HepG2 (cell line): ENCODE measurements at regions not wholly inside any gene's neighbourhood (a gene's known extent, or its start where the extent isn't known, plus 50 kb on each side); places are given as distances from the start of the nearest gene placed in this dataset.

ENCODE experiments used
- ATAC-seq: fragments of 200-7000 bp; cut with Tn5 transposase; 3 replicates; pipeline ENCODE4 v1.9.1; 2020; ENCODE audit warnings: mild to moderate bottlenecking, moderate library complexity
- BruUV-seq: library from RNA; stranded (reverse); fragments of 400-500 nt; replicated peaks from 2 replicates; lab custom pipeline; 2021; lab: Mats Ljungman, UMichigan
- CTCF ChIA-PET: fragments of 300-600 bp; formaldehyde crosslinking; extraction: SDS; loops from one replicate; lab custom pipeline; 2021; ENCODE audit warnings: low total read pairs, inconsistent platforms, low intra/inter-chr PET ratio; lab: Yijun Ruan, JAX
- POLR2A ChIA-PET: fragments of 350-600 bp; sonication (Branson Sonifier 250); formaldehyde crosslinking; loops from one replicate; lab custom pipeline; 2020; ENCODE audit warnings: antibody characterized with exemption, inconsistent platforms; lab: Yijun Ruan, JAX
- DNase-seq: peaks from one replicate; pipeline ENCODE4 v3.0.0-alpha.2; 2015; ENCODE audit warnings: low spot score
- FAIRE-seq: peaks from 3 replicates; lab custom pipeline; 2011; peaks lifted over from hg19 to GRCh38; lab: Jason Lieb, UNC
- H2AFZ ChIP-seq: one replicate; pipeline ENCODE4 v1.6.1; 2011; ENCODE audit warnings: low read length, inconsistent platforms
- H3K27ac ChIP-seq: fragments of 300-600 bp; 3 replicates; pipeline ENCODE4 v1.8.0; 2011; ENCODE audit warnings: mixed run types, mild to moderate bottlenecking, mixed read lengths, low read length, inconsistent platforms; ENCODE audit not compliant: insufficient read depth; ENCODE audit errors: extremely low read length
- H3K27me3 ChIP-seq, 2 experiments: fragments of 200-600 bp in 1 of 2; 2 replicates in 1 of 2; 3 replicates in 1 of 2; pipeline versions ENCODE4 v1.6.0 to v1.8.0; 2011; ENCODE audit warnings: low read length in 2 of 2, mild to moderate bottlenecking in 2 of 2, moderate library complexity in 2 of 2, inconsistent platforms in 1 of 2; ENCODE audit not compliant: insufficient read depth in 2 of 2, control insufficient read depth in 1 of 2
- H3K36me3 ChIP-seq, 2 experiments: fragments of 200-600 bp in 1 of 2; replicated peaks in 1 of 2; 2 replicates in 1 of 2; 3 replicates in 1 of 2; pipeline versions ENCODE4 v1.5.1 to v1.8.0; 2011; ENCODE audit warnings: low read length in 2 of 2, inconsistent platforms in 1 of 2; ENCODE audit not compliant: insufficient read depth in 2 of 2, control insufficient read depth in 1 of 2
- H3K4me1 ChIP-seq: 2 replicates; pipeline ENCODE4 v1.5.1; 2012; ENCODE audit warnings: low read length, inconsistent platforms; ENCODE audit not compliant: insufficient read depth
- H3K4me2 ChIP-seq: 2 replicates; pipeline ENCODE4 v1.6.0; 2011; ENCODE audit warnings: low read depth, low read length, inconsistent platforms
- H3K4me3 ChIP-seq, 3 experiments: fragments of 200-600 bp in 1 of 3; sonication (generic), shearing (Covaris generic) in 1 of 3; replicated peaks in 1 of 3; 2 replicates each; pipeline ENCODE4 v1.5.1; 2011 to 2016; ENCODE audit warnings: low read length in 3 of 3, inconsistent platforms in 2 of 3, low read depth in 2 of 3, mild to moderate bottlenecking in 2 of 3, control low read depth in 1 of 3, mixed read lengths in 1 of 3; ENCODE audit not compliant: insufficient read depth in 1 of 3
- H3K79me2 ChIP-seq: one replicate; pipeline ENCODE4 v1.6.1; 2011; ENCODE audit warnings: low read length, inconsistent platforms; ENCODE audit not compliant: insufficient read depth
- H3K9ac ChIP-seq: 2 replicates; pipeline ENCODE4 v1.6.0; 2011; ENCODE audit warnings: mild to moderate bottlenecking, low read depth, low read length, inconsistent platforms; ENCODE audit not compliant: insufficient read depth
- H3K9me3 ChIP-seq: 2 replicates; pipeline ENCODE4 v1.5.1; 2012; ENCODE audit warnings: mild to moderate bottlenecking, low read length
- H4K20me1 ChIP-seq: 2 replicates; pipeline ENCODE4 v1.6.0; 2011; ENCODE audit warnings: inconsistent platforms, mild to moderate bottlenecking, low read length, moderate library complexity; ENCODE audit not compliant: insufficient read depth
- GATA4 ChIP-seq: sonication (generic); IDR thresholded peaks from 2 replicates; pipeline ENCODE4 v1.6.1; 2016; ENCODE audit warnings: antibody characterized with exemption, low read depth, borderline replicate concordance
- NFRKB ChIP-seq: fragments of 450-650 bp; IDR thresholded peaks from 2 replicates; pipeline ENCODE4 v1.6.1; 2017
- PBX3 ChIP-seq: sonication (generic); formaldehyde crosslinking; IDR thresholded peaks from 2 replicates; pipeline ENCODE4 v1.8.1; 2023; ENCODE audit warnings: missing genetic modification reagents, inconsistent platforms, borderline replicate concordance
- ZNF138 ChIP-seq: sonication (generic); formaldehyde crosslinking; IDR thresholded peaks from 2 replicates; pipeline ENCODE4 v1.5.0; 2020; ENCODE audit warnings: mild to moderate bottlenecking, low read depth, missing genetic modification reagents
- ZNF326 ChIP-seq: sonication (generic); formaldehyde crosslinking; IDR thresholded peaks from 2 replicates; pipeline ENCODE4 v1.4.0; 2020; ENCODE audit warnings: missing genetic modification reagents, borderline replicate concordance
- ZNF547 ChIP-seq: sonication (generic); formaldehyde crosslinking; IDR thresholded peaks from 2 replicates; pipeline ENCODE4 v1.5.1; 2020; ENCODE audit warnings: mild to moderate bottlenecking, missing genetic modification reagents
- WGBS: methylation state at CpG from one replicate; pipeline ENCODE4 v1.1.6; 2017; ENCODE audit warnings: low lambda C conversion rate; 5-methylcytosine and 5-hydroxymethylcytosine counted together
- in situ Hi-C: cut with HindIII; loops from 2 replicates; pipeline ENCODE4 v1.10.0; 2017; ENCODE audit warnings: low pct_unique_long_range_greater_than_20kb; ENCODE audit not compliant: extremely low pct_ligation_motif_present
- intact Hi-C: fragments of 100-400 bp; cut with micrococcal nuclease; formaldehyde crosslinking; loops from one replicate; pipeline ENCODE4 v1.10.0; 2022; ENCODE audit not compliant: unreplicated experiment
- TF ChIP-seq, protein P1 (sequence below): sonication (generic); formaldehyde crosslinking; conservative IDR thresholded peaks from 2 replicates; pipeline ENCODE4 v1.4.0; 2020; ENCODE audit warnings: missing genetic modification reagents
- TF ChIP-seq, protein P2 (sequence below): sonication (generic); formaldehyde crosslinking; IDR thresholded peaks from 2 replicates; pipeline ENCODE4 v1.4.0; 2020; ENCODE audit warnings: missing genetic modification reagents

GRCh38 chr2:241947876-241948275 is 78.3 kb downstream of the RTP5 start:
- WGBS: 41% methylated on average over 19 of the region's 19 CpGs
- Histone ChIP-seq H3K27ac (no peak overlapping the region), H3K9ac (no peak overlapping the region), H2AFZ (no peak overlapping the region), H3K36me3 (no peaks in the 10 kb centered on the region), H3K27me3 (peaks cover 25 to 84% of the 10 kb centered on the region in 2 experiments), H3K9me3 (no peaks in the 10 kb centered on the region), H4K20me1 (no peaks in the 10 kb centered on the region), H3K4me1 (peaks cover 22% of the 10 kb centered on the region), H3K79me2 (no peaks in the 10 kb centered on the region), H3K4me2 (no peak overlapping the region), H3K4me3 (no peak overlapping the region)
- POLR2A ChIA-PET: no interaction called here
- CTCF ChIA-PET: no interaction called here
- no TSS peak for BruUV-seq
- intact Hi-C loops (no loop called here), in situ Hi-C loops (no loop called here)
- no peak for DNase-seq
- no peak for TF ChIP-seq NFRKB
- no peak for TF ChIP-seq ZNF138 (CRISPR knock-in tag)
- no peak for TF ChIP-seq PBX3 (CRISPR knock-in tag)
- TF ChIP-seq, protein P1, sequence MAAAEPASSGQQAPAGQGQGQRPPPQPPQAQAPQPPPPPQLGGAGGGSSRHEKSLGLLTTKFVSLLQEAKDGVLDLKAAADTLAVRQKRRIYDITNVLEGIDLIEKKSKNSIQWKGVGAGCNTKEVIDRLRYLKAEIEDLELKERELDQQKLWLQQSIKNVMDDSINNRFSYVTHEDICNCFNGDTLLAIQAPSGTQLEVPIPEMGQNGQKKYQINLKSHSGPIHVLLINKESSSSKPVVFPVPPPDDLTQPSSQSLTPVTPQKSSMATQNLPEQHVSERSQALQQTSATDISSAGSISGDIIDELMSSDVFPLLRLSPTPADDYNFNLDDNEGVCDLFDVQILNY: no peak
- no peak for TF ChIP-seq ZNF326 (CRISPR knock-in tag)
- no peak for TF ChIP-seq GATA4
- no peak for TF ChIP-seq ZNF547
- TF ChIP-seq, protein P2, sequence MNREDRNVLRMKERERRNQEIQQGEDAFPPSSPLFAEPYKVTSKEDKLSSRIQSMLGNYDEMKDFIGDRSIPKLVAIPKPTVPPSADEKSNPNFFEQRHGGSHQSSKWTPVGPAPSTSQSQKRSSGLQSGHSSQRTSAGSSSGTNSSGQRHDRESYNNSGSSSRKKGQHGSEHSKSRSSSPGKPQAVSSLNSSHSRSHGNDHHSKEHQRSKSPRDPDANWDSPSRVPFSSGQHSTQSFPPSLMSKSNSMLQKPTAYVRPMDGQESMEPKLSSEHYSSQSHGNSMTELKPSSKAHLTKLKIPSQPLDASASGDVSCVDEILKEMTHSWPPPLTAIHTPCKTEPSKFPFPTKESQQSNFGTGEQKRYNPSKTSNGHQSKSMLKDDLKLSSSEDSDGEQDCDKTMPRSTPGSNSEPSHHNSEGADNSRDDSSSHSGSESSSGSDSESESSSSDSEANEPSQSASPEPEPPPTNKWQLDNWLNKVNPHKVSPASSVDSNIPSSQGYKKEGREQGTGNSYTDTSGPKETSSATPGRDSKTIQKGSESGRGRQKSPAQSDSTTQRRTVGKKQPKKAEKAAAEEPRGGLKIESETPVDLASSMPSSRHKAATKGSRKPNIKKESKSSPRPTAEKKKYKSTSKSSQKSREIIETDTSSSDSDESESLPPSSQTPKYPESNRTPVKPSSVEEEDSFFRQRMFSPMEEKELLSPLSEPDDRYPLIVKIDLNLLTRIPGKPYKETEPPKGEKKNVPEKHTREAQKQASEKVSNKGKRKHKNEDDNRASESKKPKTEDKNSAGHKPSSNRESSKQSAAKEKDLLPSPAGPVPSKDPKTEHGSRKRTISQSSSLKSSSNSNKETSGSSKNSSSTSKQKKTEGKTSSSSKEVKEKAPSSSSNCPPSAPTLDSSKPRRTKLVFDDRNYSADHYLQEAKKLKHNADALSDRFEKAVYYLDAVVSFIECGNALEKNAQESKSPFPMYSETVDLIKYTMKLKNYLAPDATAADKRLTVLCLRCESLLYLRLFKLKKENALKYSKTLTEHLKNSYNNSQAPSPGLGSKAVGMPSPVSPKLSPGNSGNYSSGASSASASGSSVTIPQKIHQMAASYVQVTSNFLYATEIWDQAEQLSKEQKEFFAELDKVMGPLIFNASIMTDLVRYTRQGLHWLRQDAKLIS: no peak
- no peak for FAIRE-seq
- ATAC-seq: no peak
